Fibroblast of the aortic adventitia (primary cell): ENCODE measurements at regions not wholly inside any gene's neighbourhood (a gene's known extent, or its start where the extent isn't known, plus 50 kb on each side); places are given as distances from the start of the nearest gene placed in this dataset.

ENCODE experiments used
- DNase-seq: peaks from one replicate; pipeline ENCODE4 v3.0.0-alpha.2; 2010; ENCODE audit warnings: low read depth
- H3K4me3 ChIP-seq: 2 replicates; pipeline ENCODE4 v1.5.1; 2011; ENCODE audit warnings: low read depth, mild to moderate bottlenecking, control low read depth, low read length, moderate library complexity
- CTCF ChIP-seq: IDR thresholded peaks from 2 replicates; pipeline ENCODE4 v1.5.1; 2011; ENCODE audit warnings: mild to moderate bottlenecking, low read length, control low read depth, inconsistent platforms; ENCODE audit not compliant: insufficient read depth

GRCh38 chr6:134734312-134734869 lies 215.5 kb downstream of the ALDH8A1 start:
- no peak for DNase-seq
- H3K4me3 ChIP-seq, result no peak overlapping the region
- TF ChIP-seq CTCF, result no peak

- DNase-seq, result no peak
- no peak overlapping the region for H3K4me3 ChIP-seq
- TF ChIP-seq CTCF, result no peak
These were observed 216.1 kb downstream of the ALDH8A1 start for GRCh38 chr6:134733801-134734200.

- DNase-seq, result no peak
- H3K4me3 ChIP-seq, result no peak overlapping the region
- no peak for TF ChIP-seq CTCF
These were observed 217.1 kb downstream of the ALDH8A1 start for GRCh38 chr6:134732763-134733162.

DNA sequence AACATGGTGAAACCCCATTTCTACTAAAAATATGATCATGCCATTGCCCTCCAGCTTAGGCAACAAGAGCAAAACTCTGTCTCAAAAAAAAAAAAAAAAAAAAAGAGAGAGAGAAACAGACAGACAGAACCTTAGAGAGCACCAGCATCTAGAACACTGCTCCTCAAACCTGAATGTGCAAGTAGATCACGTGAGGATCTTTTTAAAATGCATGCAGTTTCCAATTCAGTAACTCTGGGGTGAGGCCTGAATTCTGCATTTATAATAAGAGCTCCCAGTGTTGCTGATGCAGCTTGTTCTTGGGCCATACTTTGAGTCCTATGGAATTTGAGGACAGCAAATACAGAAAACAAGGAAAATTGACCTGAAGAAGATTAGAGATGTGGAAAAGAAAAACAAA lies 218.3 kb downstream of the ALDH8A1 start:
- TF ChIP-seq CTCF, result no peak
- H3K4me3 ChIP-seq, result no peak overlapping the region
- DNase-seq, result no peak

- H3K4me3 ChIP-seq, result no peak overlapping the region
- no peak for TF ChIP-seq CTCF
- DNase-seq, result no peak
These were observed 219.9 kb downstream of the ALDH8A1 start for GRCh38 chr6:134730013-134730412.

- H3K4me3 ChIP-seq, result no peak overlapping the region
- no peak for DNase-seq
- no peak for TF ChIP-seq CTCF
These were observed 220.3 kb downstream of the ALDH8A1 start for GRCh38 chr6:134729561-134729960.

DNA sequence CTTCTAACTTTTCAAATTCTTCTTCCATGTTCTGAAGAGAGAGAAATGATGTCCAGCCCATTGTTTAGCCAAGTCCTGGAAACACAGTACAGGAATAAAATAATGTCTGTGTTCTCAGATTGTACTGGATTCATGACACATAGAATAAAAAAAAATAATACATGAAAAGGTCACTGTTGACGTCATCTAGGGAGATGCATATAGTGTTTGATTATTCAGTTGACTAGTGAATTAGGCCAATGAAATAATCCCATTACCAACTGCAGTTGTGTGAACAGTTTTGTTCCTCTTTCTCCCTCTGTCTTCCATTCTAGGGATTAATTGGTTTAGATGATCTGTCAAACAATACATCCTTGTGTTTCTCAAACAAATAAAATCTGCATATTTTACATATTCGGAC lies 222.8 kb downstream of the ALDH8A1 start:
- H3K4me3 ChIP-seq, result no peak overlapping the region
- TF ChIP-seq CTCF, result no peak
- no peak for DNase-seq
